K562 (cell line): ENCODE measurements at regions not wholly inside any gene's neighbourhood (a gene's known extent, or its start where the extent isn't known, plus 50 kb on each side); places are given as distances from the start of the nearest gene placed in this dataset.

Experiments used
- ATAC-seq: fragments of 200-7000 bp; cut with Tn5 transposase; 3 replicates; pipeline ENCODE4 v1.9.1; 2020; ENCODE audit warnings: moderate library complexity
- BruUV-seq: library from RNA; stranded (reverse); fragments of 400-500 nt; replicated peaks from 2 replicates; lab custom pipeline; 2021; lab: Mats Ljungman, UMichigan
- CTCF ChIA-PET: fragments of 300-600 bp; formaldehyde crosslinking; extraction: SDS; loops from one replicate; lab custom pipeline; 2021; ENCODE audit warnings: low intra/inter-chr PET ratio; lab: Yijun Ruan, JAX
- POLR2A ChIA-PET: fragments of 300-600, 350-650 bp; sonication (Branson Sonifier 250); formaldehyde crosslinking; extraction: SDS; loops from one replicate; lab custom pipeline; 2021; ENCODE audit warnings: antibody characterized with exemption, inconsistent platforms; lab: Yijun Ruan, JAX
- DNase-seq, 4 experiments: peaks; one replicate each; pipeline versions ENCODE4 v3.0.0 to v3.0.0-alpha.2; 2011 to 2018; ENCODE audit warnings: low spot score in 3 of 4, mixed read lengths in 3 of 4; ENCODE audit errors: extremely low read depth in 1 of 4
- FAIRE-seq: peaks from 2 replicates; lab custom pipeline; 2011; peaks lifted over from hg19 to GRCh38; lab: Jason Lieb, UNC
- H2AFZ ChIP-seq: 2 replicates; pipeline ENCODE4 v1.6.0; 2011; ENCODE audit warnings: low read depth, low read length, control low read depth, inconsistent platforms
- H3K27ac ChIP-seq: fragments of 200-600 bp; 3 replicates; pipeline ENCODE4 v1.8.0; 2011; ENCODE audit warnings: low read depth, mild to moderate bottlenecking, control low read depth, inconsistent platforms, low read length, moderate library complexity, mixed read lengths; ENCODE audit errors: extremely low read depth
- H3K27me3 ChIP-seq, 2 experiments: fragments of 300-600 bp in 1 of 2; 2 replicates in 1 of 2; 3 replicates in 1 of 2; pipeline versions ENCODE4 v1.6.0 to v1.8.0; 2011; ENCODE audit warnings: inconsistent platforms in 2 of 2, low read length in 2 of 2, mild to moderate bottlenecking in 1 of 2, mixed read lengths in 1 of 2, moderate library complexity in 1 of 2; ENCODE audit not compliant: control insufficient read depth in 2 of 2, insufficient read depth in 2 of 2
- H3K36me3 ChIP-seq: fragments of 300-600 bp; 3 replicates; pipeline ENCODE4 v1.8.0; 2011; ENCODE audit warnings: mild to moderate bottlenecking, low read length, inconsistent platforms; ENCODE audit not compliant: control insufficient read depth, insufficient read depth
- H3K4me1 ChIP-seq, 2 experiments: fragments of 200-600 bp in 1 of 2; replicated peaks in 1 of 2; 2 replicates in 1 of 2; 3 replicates in 1 of 2; pipeline versions ENCODE4 v1.5.1 to v1.8.0; 2011; ENCODE audit warnings: inconsistent platforms in 2 of 2, low read length in 2 of 2, mild to moderate bottlenecking in 1 of 2, mixed read lengths in 1 of 2, moderate library complexity in 1 of 2; ENCODE audit not compliant: control insufficient read depth in 2 of 2, insufficient read depth in 2 of 2
- H3K4me2 ChIP-seq: 2 replicates; pipeline ENCODE4 v1.6.1; 2011; ENCODE audit warnings: low read length, control low read depth, inconsistent platforms, mixed read lengths; ENCODE audit not compliant: insufficient read depth
- H3K4me3 ChIP-seq: fragments of 200-600 bp; sonication (generic), shearing (Covaris generic); 2 replicates; pipeline ENCODE4 v1.5.1; 2016; ENCODE audit warnings: control low read depth, inconsistent platforms
- H3K79me2 ChIP-seq: fragments of 200-600 bp; 3 replicates; pipeline ENCODE4 v1.8.0; 2011; ENCODE audit warnings: low read length, inconsistent platforms; ENCODE audit not compliant: control insufficient read depth, insufficient read depth
- H3K9ac ChIP-seq, 2 experiments: 2 replicates each; pipeline versions ENCODE4 v1.6.0 to v1.6.1; 2011; ENCODE audit warnings: low read depth in 2 of 2, low read length in 2 of 2, control low read depth in 1 of 2, inconsistent platforms in 1 of 2, mild to moderate bottlenecking in 1 of 2, mixed read lengths in 1 of 2; ENCODE audit not compliant: insufficient read depth in 1 of 2
- H3K9me1 ChIP-seq: one replicate; pipeline ENCODE4 v1.6.0; 2011; ENCODE audit warnings: inconsistent platforms, mild to moderate bottlenecking, low read length, moderate library complexity; ENCODE audit not compliant: control insufficient read depth, insufficient read depth
- H3K9me3 ChIP-seq: replicated peaks from 2 replicates; pipeline ENCODE4 v1.5.1; 2011; ENCODE audit warnings: low read depth, low read length, inconsistent platforms; ENCODE audit not compliant: control insufficient read depth, insufficient read depth
- H4K20me1 ChIP-seq: replicated peaks from 2 replicates; pipeline ENCODE4 v1.6.1; 2011; ENCODE audit warnings: low read length, inconsistent platforms, mixed read lengths; ENCODE audit not compliant: control insufficient read depth, insufficient read depth
- BCL6 ChIP-seq: fragments of 250-450 bp; sonication (Bioruptor Pico); IDR thresholded peaks from 2 replicates; pipeline ENCODE4 v1.4.0; 2020
- BMI1 ChIP-seq: fragments of 150-350 bp; IDR thresholded peaks from 2 replicates; pipeline ENCODE4 v1.6.1; 2014; ENCODE audit warnings: low read length
- E2F5 ChIP-seq: sonication (generic); formaldehyde crosslinking; IDR thresholded peaks from 2 replicates; pipeline ENCODE4 v1.8.0; 2022; ENCODE audit warnings: mild to moderate bottlenecking, missing genetic modification reagents
- MAFG ChIP-seq: fragments of 450-650 bp; conservative IDR thresholded peaks from 2 replicates; pipeline ENCODE4 v1.6.1; 2016; ENCODE audit warnings: missing genetic modification characterization, missing compliant biosample characterization
- MTA3 ChIP-seq: fragments of 450-650 bp; formaldehyde crosslinking; IDR thresholded peaks from 2 replicates; pipeline ENCODE4 v1.6.1; 2017; ENCODE audit warnings: mild to moderate bottlenecking, borderline replicate concordance
- PURB ChIP-seq: sonication (generic); formaldehyde crosslinking; IDR thresholded peaks from 2 replicates; pipeline ENCODE4 v1.9.0; 2021; ENCODE audit warnings: low read depth, mild to moderate bottlenecking, missing genetic modification reagents
- SMARCA5 ChIP-seq: fragments of 450-650 bp; IDR thresholded peaks from 2 replicates; pipeline ENCODE4 v1.6.1; 2016
- SRF ChIP-seq, 2 experiments: fragments of 250-450, 450-650 bp in 1 of 2; sonication (Bioruptor Pico) in 1 of 2; sonication (generic) in 1 of 2; formaldehyde crosslinking; IDR thresholded peaks; 2 replicates each; pipeline versions ENCODE4 v1.5.0 to v1.5.1; 2020 to 2022; ENCODE audit warnings: mild to moderate bottlenecking in 1 of 2, missing genetic modification reagents in 1 of 2
- TBP ChIP-seq: optimal IDR thresholded peaks from 2 replicates; pipeline ENCODE3; 2011; ENCODE audit warnings: low read depth, low read length, improper control_type of control experiment
- ZFP36 ChIP-seq: fragments of 150-350 bp; IDR thresholded peaks from 2 replicates; pipeline ENCODE4 v1.6.1; 2018; ENCODE audit warnings: low read length, low read depth; ENCODE audit not compliant: partially characterized antibody
- ZNF224 ChIP-seq: sonication (generic); formaldehyde crosslinking; IDR thresholded peaks from 2 replicates; pipeline ENCODE4 v1.8.0; 2022; ENCODE audit warnings: mild to moderate bottlenecking, missing genetic modification reagents
- ZNF75A ChIP-seq: fragments of 450-650 bp; formaldehyde crosslinking; IDR thresholded peaks from 2 replicates; pipeline ENCODE4 v1.4.0; 2020; ENCODE audit warnings: mild to moderate bottlenecking
- WGBS: fragments of 100-300 bp; shearing (Covaris generic); methylation state at CpG from one replicate; pipeline ENCODE4 v1.1.6; 2016; ENCODE audit warnings: low coverage, mixed read lengths; ENCODE audit not compliant: insufficient coverage; ENCODE audit errors: missing lambda C conversion rate; 5-methylcytosine and 5-hydroxymethylcytosine counted together
- in situ Hi-C: fragments of 300-500 bp; cut with MboI; formaldehyde crosslinking; loops from 4 replicates; pipeline ENCODE4 v1.15.0; 2018; ENCODE audit warnings: inconsistent platforms, mixed read lengths
- intact Hi-C: fragments of 100-400 bp; cut with micrococcal nuclease; formaldehyde crosslinking; loops from 2 replicates; pipeline ENCODE4 v1.14.2; 2022
- TF ChIP-seq, protein P1 (sequence below): fragments of 250-450 bp; sonication (Bioruptor Pico); IDR thresholded peaks from 2 replicates; pipeline ENCODE4 v1.6.1; 2021; ENCODE audit warnings: mild to moderate bottlenecking
- TF ChIP-seq, protein P2 (sequence below): sonication (generic); formaldehyde crosslinking; IDR thresholded peaks from 2 replicates; pipeline ENCODE4 v1.8.0; 2022; ENCODE audit warnings: missing genetic modification reagents, mild to moderate bottlenecking, borderline replicate concordance
- TF ChIP-seq, protein P3 (sequence below): IDR thresholded peaks from 2 replicates; pipeline ENCODE4 v1.6.1; 2012; ENCODE audit warnings: low read depth, low read length, improper control_type of control experiment, borderline replicate concordance
- TF ChIP-seq, protein P4 (sequence below): sonication (generic); formaldehyde crosslinking; IDR thresholded peaks from 2 replicates; pipeline ENCODE4 v1.8.1; 2023; ENCODE audit warnings: missing genetic modification reagents, mild to moderate bottlenecking, borderline replicate concordance

DNA sequence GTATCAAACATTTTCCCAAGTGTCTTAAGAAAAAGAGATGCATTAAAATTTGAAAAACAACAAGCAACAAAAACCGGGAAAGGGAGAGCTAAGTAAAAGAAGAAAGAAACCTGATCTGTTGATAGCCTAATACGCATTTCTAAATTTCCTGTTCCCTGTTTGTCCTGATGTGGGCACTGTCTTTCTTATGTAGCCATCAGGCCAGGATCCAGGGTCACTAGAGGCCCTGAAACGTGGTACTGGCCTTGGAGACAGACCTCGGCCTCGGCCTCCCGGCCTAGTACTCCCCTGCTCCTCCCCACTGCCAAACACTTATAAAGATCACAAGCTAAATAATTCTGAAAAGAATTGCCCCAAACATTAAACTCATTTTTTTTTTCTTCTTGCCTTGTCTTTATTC is 547.2 kb downstream of the IRX1 start:
- no peak overlapping the region for H3K9ac ChIP-seq
- no peaks in the 10 kb centered on the region for H3K36me3 ChIP-seq
- no peaks in the 10 kb centered on the region; a peak in 1 of 5 replicates for H3K27me3 ChIP-seq
- H3K27ac ChIP-seq, result no peak overlapping the region
- intact Hi-C loops (no loop called here), in situ Hi-C loops (no loop called here)
- no peak overlapping the region for H2AFZ ChIP-seq
- WGBS, result 1% methylated on average over 6 of the region's 6 CpGs
- no peak for DNase-seq
- ChIA-PET POLR2A (no interaction called here), CTCF (interaction anchor here (0.6 kb wide), 1 partner anchor 264 kb away, joined by 3 read pairs; no protein-coding TSS in a partner anchor)
- no TSS peak for BruUV-seq
- H3K4me2 ChIP-seq, result no peak overlapping the region
- no peaks in the 10 kb centered on the region for H3K9me3 ChIP-seq
- H4K20me1 ChIP-seq, result no peaks in the 10 kb centered on the region; the same call in 1 of the 2 replicates
- FAIRE-seq, result no peak
- H3K79me2 ChIP-seq, result no peaks in the 10 kb centered on the region
- H3K4me3 ChIP-seq, result no peak overlapping the region
- H3K4me1 ChIP-seq, result no peaks in the 10 kb centered on the region
- ATAC-seq, result no peak
- H3K9me1 ChIP-seq, result no peaks in the 10 kb centered on the region
- TF ChIP-seq BCL6 (CRISPR knock-in tag), result no peak
- TF ChIP-seq ZNF224, result no peak
- no peak for TF ChIP-seq ZFP36
- TF ChIP-seq ZNF75A, result no peak
- TF ChIP-seq BMI1, result no peak
- TF ChIP-seq MTA3, result no peak
- TF ChIP-seq, protein P1, sequence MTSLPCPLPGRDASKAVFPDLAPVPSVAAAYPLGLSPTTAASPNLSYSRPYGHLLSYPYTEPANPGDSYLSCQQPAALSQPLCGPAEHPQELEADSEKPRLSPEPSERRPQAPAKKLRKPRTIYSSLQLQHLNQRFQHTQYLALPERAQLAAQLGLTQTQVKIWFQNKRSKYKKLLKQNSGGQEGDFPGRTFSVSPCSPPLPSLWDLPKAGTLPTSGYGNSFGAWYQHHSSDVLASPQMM, result no peak
- TF ChIP-seq, protein P2, sequence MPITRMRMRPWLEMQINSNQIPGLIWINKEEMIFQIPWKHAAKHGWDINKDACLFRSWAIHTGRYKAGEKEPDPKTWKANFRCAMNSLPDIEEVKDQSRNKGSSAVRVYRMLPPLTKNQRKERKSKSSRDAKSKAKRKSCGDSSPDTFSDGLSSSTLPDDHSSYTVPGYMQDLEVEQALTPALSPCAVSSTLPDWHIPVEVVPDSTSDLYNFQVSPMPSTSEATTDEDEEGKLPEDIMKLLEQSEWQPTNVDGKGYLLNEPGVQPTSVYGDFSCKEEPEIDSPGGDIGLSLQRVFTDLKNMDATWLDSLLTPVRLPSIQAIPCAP (CRISPR knock-in tag), result no peak
- no peak for TF ChIP-seq SMARCA5
- no peak for TF ChIP-seq PURB (CRISPR knock-in tag)
- TF ChIP-seq TBP, result no peak
- no peak for TF ChIP-seq MAFG (tag)
- TF ChIP-seq, protein P3, sequence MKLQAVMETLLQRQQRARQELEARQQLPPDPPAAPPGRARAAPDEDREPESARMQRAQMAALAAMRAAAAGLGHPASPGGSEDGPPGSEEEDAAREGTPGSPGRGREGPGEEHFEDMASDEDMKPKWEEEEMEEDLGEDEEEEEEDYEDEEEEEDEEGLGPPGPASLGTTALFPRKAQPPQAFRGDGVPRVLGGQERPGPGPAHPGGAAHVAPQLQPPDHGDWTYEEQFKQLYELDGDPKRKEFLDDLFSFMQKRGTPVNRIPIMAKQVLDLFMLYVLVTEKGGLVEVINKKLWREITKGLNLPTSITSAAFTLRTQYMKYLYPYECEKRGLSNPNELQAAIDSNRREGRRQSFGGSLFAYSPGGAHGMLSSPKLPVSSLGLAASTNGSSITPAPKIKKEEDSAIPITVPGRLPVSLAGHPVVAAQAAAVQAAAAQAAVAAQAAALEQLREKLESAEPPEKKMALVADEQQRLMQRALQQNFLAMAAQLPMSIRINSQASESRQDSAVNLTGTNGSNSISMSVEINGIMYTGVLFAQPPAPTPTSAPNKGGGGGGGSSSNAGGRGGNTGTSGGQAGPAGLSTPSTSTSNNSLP, result no peak
- no peak for TF ChIP-seq SRF (CRISPR knock-in tag; IDR thresholded peaks at IDR 0.05)
- TF ChIP-seq E2F5 (CRISPR knock-in tag), result no peak
- TF ChIP-seq, protein P4, sequence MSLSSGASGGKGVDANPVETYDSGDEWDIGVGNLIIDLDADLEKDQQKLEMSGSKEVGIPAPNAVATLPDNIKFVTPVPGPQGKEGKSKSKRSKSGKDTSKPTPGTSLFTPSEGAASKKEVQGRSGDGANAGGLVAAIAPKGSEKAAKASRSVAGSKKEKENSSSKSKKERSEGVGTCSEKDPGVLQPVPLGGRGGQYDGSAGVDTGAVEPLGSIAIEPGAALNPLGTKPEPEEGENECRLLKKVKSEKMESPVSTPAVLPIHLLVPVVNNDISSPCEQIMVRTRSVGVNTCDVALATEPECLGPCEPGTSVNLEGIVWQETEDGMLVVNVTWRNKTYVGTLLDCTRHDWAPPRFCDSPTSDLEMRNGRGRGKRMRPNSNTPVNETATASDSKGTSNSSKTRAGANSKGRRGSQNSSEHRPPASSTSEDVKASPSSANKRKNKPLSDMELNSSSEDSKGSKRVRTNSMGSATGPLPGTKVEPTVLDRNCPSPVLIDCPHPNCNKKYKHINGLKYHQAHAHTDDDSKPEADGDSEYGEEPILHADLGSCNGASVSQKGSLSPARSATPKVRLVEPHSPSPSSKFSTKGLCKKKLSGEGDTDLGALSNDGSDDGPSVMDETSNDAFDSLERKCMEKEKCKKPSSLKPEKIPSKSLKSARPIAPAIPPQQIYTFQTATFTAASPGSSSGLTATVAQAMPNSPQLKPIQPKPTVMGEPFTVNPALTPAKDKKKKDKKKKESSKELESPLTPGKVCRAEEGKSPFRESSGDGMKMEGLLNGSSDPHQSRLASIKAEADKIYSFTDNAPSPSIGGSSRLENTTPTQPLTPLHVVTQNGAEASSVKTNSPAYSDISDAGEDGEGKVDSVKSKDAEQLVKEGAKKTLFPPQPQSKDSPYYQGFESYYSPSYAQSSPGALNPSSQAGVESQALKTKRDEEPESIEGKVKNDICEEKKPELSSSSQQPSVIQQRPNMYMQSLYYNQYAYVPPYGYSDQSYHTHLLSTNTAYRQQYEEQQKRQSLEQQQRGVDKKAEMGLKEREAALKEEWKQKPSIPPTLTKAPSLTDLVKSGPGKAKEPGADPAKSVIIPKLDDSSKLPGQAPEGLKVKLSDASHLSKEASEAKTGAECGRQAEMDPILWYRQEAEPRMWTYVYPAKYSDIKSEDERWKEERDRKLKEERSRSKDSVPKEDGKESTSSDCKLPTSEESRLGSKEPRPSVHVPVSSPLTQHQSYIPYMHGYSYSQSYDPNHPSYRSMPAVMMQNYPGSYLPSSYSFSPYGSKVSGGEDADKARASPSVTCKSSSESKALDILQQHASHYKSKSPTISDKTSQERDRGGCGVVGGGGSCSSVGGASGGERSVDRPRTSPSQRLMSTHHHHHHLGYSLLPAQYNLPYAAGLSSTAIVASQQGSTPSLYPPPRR (CRISPR knock-in tag), result no peak
